Colonic mucosa (tissue), 4 donors: ENCODE measurements at regions not wholly inside any gene's neighbourhood (a gene's known extent, or its start where the extent isn't known, plus 50 kb on each side); places are given as distances from the start of the nearest gene placed in this dataset.
"Not testable (repeated sequence)": the region's sequence is repeated elsewhere in the genome, so short reads cannot be mapped to it uniquely, and the experiment has no call there.

Source experiments
- DNase-seq: peaks from one replicate; pipeline ENCODE4 v3.0.0-alpha.2; 2020
- H3K27ac ChIP-seq: fragments of 200-600 bp; one replicate; pipeline ENCODE4 v1.8.0; 2021
- H3K27me3 ChIP-seq: fragments of 200-600 bp; one replicate; pipeline ENCODE4 v1.8.0; 2021
- H3K36me3 ChIP-seq: fragments of 200-600 bp; one replicate; pipeline ENCODE4 v1.8.0; 2021
- H3K4me1 ChIP-seq: fragments of 200-600 bp; one replicate; pipeline ENCODE4 v1.8.0; 2021; ENCODE audit warnings: mild to moderate bottlenecking
- H3K4me3 ChIP-seq: fragments of 200-600 bp; one replicate; pipeline ENCODE4 v1.8.0; 2021
- H3K9ac ChIP-seq, 2 donors: one replicate each; pipeline ENCODE4 v1.7.0; 2013; ENCODE audit warnings: control low read depth in 2 of 2, low read depth in 2 of 2, low read length in 2 of 2
- H3K9me3 ChIP-seq: fragments of 200-600 bp; one replicate; pipeline ENCODE4 v1.8.0; 2021
- intact Hi-C: fragments of 100-400 bp; cut with DNase I; formaldehyde crosslinking; loops from one replicate; pipeline ENCODE4 v1.14.1; 2022
- TF ChIP-seq, protein P1 (sequence below): fragments of 200-600 bp; IDR thresholded peaks from one replicate; pipeline ENCODE4 v1.8.0; 2022; ENCODE audit warnings: antibody characterized with exemption, mild to moderate bottlenecking
- donor health status: healthy.
- donor health status: DM: no; HTN: no; CAD: no.
- donor health status: DM: no; HTN: no; CAD: no.

GRCh38 chr6:44020664-44021425 lies 106.4 kb downstream of the MRPL14 start:
- no peak overlapping the region for H3K27ac ChIP-seq
- H3K27me3 ChIP-seq: no peaks in the 10 kb centered on the region
- no peak overlapping the region for H3K4me3 ChIP-seq
- H3K4me1 ChIP-seq: no peaks in the 10 kb centered on the region
- no peaks in the 10 kb centered on the region for H3K9me3 ChIP-seq
- no peaks in the 10 kb centered on the region for H3K36me3 ChIP-seq
- TF ChIP-seq, protein P1, sequence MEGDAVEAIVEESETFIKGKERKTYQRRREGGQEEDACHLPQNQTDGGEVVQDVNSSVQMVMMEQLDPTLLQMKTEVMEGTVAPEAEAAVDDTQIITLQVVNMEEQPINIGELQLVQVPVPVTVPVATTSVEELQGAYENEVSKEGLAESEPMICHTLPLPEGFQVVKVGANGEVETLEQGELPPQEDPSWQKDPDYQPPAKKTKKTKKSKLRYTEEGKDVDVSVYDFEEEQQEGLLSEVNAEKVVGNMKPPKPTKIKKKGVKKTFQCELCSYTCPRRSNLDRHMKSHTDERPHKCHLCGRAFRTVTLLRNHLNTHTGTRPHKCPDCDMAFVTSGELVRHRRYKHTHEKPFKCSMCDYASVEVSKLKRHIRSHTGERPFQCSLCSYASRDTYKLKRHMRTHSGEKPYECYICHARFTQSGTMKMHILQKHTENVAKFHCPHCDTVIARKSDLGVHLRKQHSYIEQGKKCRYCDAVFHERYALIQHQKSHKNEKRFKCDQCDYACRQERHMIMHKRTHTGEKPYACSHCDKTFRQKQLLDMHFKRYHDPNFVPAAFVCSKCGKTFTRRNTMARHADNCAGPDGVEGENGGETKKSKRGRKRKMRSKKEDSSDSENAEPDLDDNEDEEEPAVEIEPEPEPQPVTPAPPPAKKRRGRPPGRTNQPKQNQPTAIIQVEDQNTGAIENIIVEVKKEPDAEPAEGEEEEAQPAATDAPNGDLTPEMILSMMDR: no peak
- no peak overlapping the region for H3K9ac ChIP-seq
- DNase-seq: no peak
- intact Hi-C loops: no loop called here

- intact Hi-C loops: no loop called here
- TF ChIP-seq, protein P1: no peak
- H3K9me3 ChIP-seq: no peaks in the 10 kb centered on the region
- H3K36me3 ChIP-seq: no peaks in the 10 kb centered on the region
- no peak overlapping the region for H3K9ac ChIP-seq
- no peak overlapping the region for H3K27ac ChIP-seq
- no peak for DNase-seq
- no peaks in the 10 kb centered on the region for H3K4me1 ChIP-seq
- no peak overlapping the region for H3K4me3 ChIP-seq
- H3K27me3 ChIP-seq: no peaks in the 10 kb centered on the region
Observed at GRCh38 chr6:44020148-44020547, 107.1 kb downstream of the MRPL14 start.

GRCh38 chr6:44017307-44017706 lies 109.9 kb downstream of the MRPL14 start:
- intact Hi-C loops, H3K9ac ChIP-seq, H3K4me3 ChIP-seq, H3K27ac ChIP-seq, H3K9me3 ChIP-seq, DNase-seq, H3K4me1 ChIP-seq, H3K36me3 ChIP-seq, H3K27me3 ChIP-seq: not testable (repeated sequence)

- Histone ChIP-seq H3K36me3 (no peaks in the 10 kb centered on the region), H3K27me3 (no peaks in the 10 kb centered on the region), H3K4me1 (no peaks in the 10 kb centered on the region), H3K9ac (no peak overlapping the region), H3K27ac (no peak overlapping the region), H3K9me3 (no peaks in the 10 kb centered on the region), H3K4me3 (no peak overlapping the region)
- no peak for DNase-seq
- TF ChIP-seq, protein P1: no peak
- intact Hi-C loops: no loop called here
Observed at GRCh38 chr6:44016131-44016870, 111.0 kb downstream of the MRPL14 start.

- Histone ChIP-seq H3K4me3 (no peak overlapping the region), H3K4me1 (no peaks in the 10 kb centered on the region), H3K27ac (no peak overlapping the region), H3K27me3 (no peaks in the 10 kb centered on the region), H3K9me3 (no peaks in the 10 kb centered on the region), H3K9ac (no peak overlapping the region), H3K36me3 (no peaks in the 10 kb centered on the region)
- no peak for DNase-seq
- intact Hi-C loops: no loop called here
- TF ChIP-seq, protein P1: no peak
Observed at GRCh38 chr6:44012078-44012493, 115.2 kb downstream of the MRPL14 start.
